Neural progenitor cell (in vitro differentiated cells): ENCODE measurements at regions not wholly inside any gene's neighbourhood (a gene's known extent, or its start where the extent isn't known, plus 50 kb on each side); places are given as distances from the start of the nearest gene placed in this dataset.

Experiments
- DNase-seq: peaks from one replicate; pipeline ENCODE4 v3.0.0-alpha.2; 2016; ENCODE audit warnings: low spot score
- H2AFZ ChIP-seq: fragments of 200-600 bp; sonication (generic); replicated peaks from 2 replicates; pipeline ENCODE4 v1.6.1; 2016; ENCODE audit warnings: antibody characterized with exemption
- H3F3A ChIP-seq: fragments of 200-600 bp; sonication (generic); 2 replicates; pipeline ENCODE4 v1.6.1; 2016; ENCODE audit warnings: antibody characterized with exemption, low read depth
- H3K27ac ChIP-seq: fragments of 200-600 bp; sonication (generic); 2 replicates; pipeline ENCODE4 v1.5.1; 2016; ENCODE audit warnings: mild to moderate bottlenecking
- H3K27me3 ChIP-seq: fragments of 200-600 bp; sonication (generic); 2 replicates; pipeline ENCODE4 v1.6.1; 2016; ENCODE audit warnings: mild to moderate bottlenecking, moderate library complexity
- H3K36me3 ChIP-seq: fragments of 200-600 bp; sonication (generic); 2 replicates; pipeline ENCODE4 v1.5.1; 2016
- H3K4me1 ChIP-seq: fragments of 200-600 bp; sonication (generic); 2 replicates; pipeline ENCODE4 v1.6.1; 2016; ENCODE audit warnings: mixed run types
- H3K4me2 ChIP-seq: fragments of 200-600 bp; sonication (generic); 2 replicates; pipeline ENCODE4 v1.6.1; 2016
- H3K4me3 ChIP-seq: fragments of 200-600 bp; sonication (generic); 2 replicates; pipeline ENCODE4 v1.5.1; 2016
- H3K79me2 ChIP-seq: fragments of 200-600 bp; sonication (generic); 2 replicates; pipeline ENCODE4 v1.6.1; 2016; ENCODE audit warnings: low read depth
- H3K9ac ChIP-seq: fragments of 200-600 bp; sonication (generic); 2 replicates; pipeline ENCODE4 v1.6.1; 2016
- H3K9me3 ChIP-seq: fragments of 200-600 bp; sonication (generic); 2 replicates; pipeline ENCODE4 v1.5.1; 2016; ENCODE audit warnings: low read depth
- H4K20me1 ChIP-seq: fragments of 200-600 bp; sonication (generic); 2 replicates; pipeline ENCODE4 v1.6.1; 2016; ENCODE audit warnings: low read depth
- H3K27ac Mint-ChIP-seq: 3 replicates; pipeline ENCODE4 v1.8.0; 2021; ENCODE audit warnings: mixed read lengths
- H3K27me3 Mint-ChIP-seq: 2 replicates; pipeline ENCODE4 v1.8.0; 2022; ENCODE audit warnings: low read depth, mild to moderate bottlenecking, inconsistent platforms, moderate library complexity, mixed read lengths; ENCODE audit not compliant: insufficient read depth
- H3K36me3 Mint-ChIP-seq: 3 replicates; pipeline ENCODE4 v1.8.0; 2021; ENCODE audit warnings: mixed read lengths
- H3K4me1 Mint-ChIP-seq: 3 replicates; pipeline ENCODE4 v1.8.0; 2021; ENCODE audit warnings: mixed read lengths
- H3K4me3 Mint-ChIP-seq: 3 replicates; pipeline ENCODE4 v1.8.0; 2021; ENCODE audit warnings: mild to moderate bottlenecking, moderate library complexity, mixed read lengths
- H3K9me3 Mint-ChIP-seq: 3 replicates; pipeline ENCODE4 v1.8.0; 2020; ENCODE audit warnings: mixed read lengths
- EZH2 ChIP-seq: fragments of 200-600 bp; sonication (generic); IDR thresholded peaks from 2 replicates; pipeline ENCODE4 v1.6.1; 2017; ENCODE audit warnings: antibody characterized with exemption, mild to moderate bottlenecking, moderate library complexity
- EZH2phosphoT487 ChIP-seq: fragments of 200-600 bp; sonication (generic); IDR thresholded peaks from 2 replicates; pipeline ENCODE4 v1.6.1; 2017; ENCODE audit warnings: antibody characterized with exemption
- TF ChIP-seq, protein P1 (sequence below): fragments of 200-600 bp; sonication (generic); IDR thresholded peaks from 2 replicates; pipeline ENCODE4 v1.5.1; 2017; ENCODE audit warnings: antibody characterized with exemption, mild to moderate bottlenecking

DNA sequence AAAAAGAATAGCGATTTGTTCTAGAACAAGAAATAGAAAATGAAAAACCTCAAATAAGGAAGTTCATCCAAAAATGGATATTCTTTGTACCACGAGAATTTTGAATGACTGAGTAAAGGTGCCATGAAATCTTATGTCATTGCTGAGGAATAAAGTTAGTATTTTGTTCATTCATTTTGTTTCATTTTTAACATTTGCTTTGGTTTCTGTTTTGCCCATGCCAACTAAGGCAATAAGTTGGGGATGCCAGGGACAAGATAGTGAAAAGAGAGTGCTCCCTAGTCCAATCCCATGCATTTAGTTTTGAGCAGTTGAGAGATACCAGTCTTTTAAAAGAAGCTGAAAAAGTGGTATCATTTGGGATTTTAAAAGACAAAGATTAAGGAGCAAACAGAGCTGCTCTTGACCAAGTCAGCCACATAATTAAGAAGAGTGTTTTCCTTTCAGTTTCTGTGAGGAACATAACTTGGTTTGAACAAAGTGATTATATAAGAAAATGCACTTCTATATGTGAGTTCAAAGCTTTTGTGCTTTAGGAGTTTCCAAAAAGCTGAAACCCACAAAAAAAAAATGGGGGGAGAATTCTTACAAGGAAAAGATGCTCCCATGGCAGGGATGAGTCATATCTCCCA, 201.4 kb downstream of the PLOD2 start:
- Histone ChIP-seq H3F3A (no peaks in the 10 kb centered on the region), H3K9me3 (no peaks in the 10 kb centered on the region), H4K20me1 (no peaks in the 10 kb centered on the region), H3K36me3 (no peaks in the 10 kb centered on the region), H3K27ac (no peak overlapping the region), H3K9ac (no peak overlapping the region), H2AFZ (no peak overlapping the region), H3K4me1 (no peaks in the 10 kb centered on the region), H3K4me2 (no peak overlapping the region), H3K27me3 (no peaks in the 10 kb centered on the region), H3K4me3 (no peak overlapping the region), H3K79me2 (no peaks in the 10 kb centered on the region)
- H3K36me3 Mint-ChIP-seq: no peaks in the 10 kb centered on the region
- no peaks in the 10 kb centered on the region for H3K27me3 Mint-ChIP-seq
- no peak for TF ChIP-seq EZH2phosphoT487
- TF ChIP-seq EZH2: no peak
- TF ChIP-seq, protein P1, sequence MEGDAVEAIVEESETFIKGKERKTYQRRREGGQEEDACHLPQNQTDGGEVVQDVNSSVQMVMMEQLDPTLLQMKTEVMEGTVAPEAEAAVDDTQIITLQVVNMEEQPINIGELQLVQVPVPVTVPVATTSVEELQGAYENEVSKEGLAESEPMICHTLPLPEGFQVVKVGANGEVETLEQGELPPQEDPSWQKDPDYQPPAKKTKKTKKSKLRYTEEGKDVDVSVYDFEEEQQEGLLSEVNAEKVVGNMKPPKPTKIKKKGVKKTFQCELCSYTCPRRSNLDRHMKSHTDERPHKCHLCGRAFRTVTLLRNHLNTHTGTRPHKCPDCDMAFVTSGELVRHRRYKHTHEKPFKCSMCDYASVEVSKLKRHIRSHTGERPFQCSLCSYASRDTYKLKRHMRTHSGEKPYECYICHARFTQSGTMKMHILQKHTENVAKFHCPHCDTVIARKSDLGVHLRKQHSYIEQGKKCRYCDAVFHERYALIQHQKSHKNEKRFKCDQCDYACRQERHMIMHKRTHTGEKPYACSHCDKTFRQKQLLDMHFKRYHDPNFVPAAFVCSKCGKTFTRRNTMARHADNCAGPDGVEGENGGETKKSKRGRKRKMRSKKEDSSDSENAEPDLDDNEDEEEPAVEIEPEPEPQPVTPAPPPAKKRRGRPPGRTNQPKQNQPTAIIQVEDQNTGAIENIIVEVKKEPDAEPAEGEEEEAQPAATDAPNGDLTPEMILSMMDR: no peak
- H3K4me1 Mint-ChIP-seq: no peaks in the 10 kb centered on the region
- DNase-seq: no peak
- H3K27ac Mint-ChIP-seq: no peak overlapping the region
- no peak overlapping the region for H3K4me3 Mint-ChIP-seq
- H3K9me3 Mint-ChIP-seq: no peaks in the 10 kb centered on the region

DNA sequence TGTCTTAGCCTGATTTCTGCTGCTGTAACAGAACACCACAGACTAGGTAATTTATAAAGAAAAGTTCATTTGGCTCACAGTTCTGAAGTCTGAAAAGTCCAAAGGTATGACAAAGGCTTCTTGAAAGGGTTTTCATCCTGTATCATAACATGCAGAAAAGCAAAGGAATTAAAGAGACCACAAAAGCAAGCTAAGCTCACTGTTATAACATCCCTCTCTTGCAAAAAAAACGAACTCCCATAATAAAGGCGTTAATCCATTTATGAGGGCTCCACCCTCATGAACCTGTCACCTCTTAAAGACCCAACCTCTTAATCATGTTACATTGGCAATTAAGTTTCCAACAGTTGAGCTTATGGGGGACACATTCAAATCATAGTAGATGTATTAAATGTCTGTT, 197.9 kb downstream of the PLOD2 start:
- Histone ChIP-seq H2AFZ (no peak overlapping the region), H3K4me3 (no peak overlapping the region), H3K27ac (no peak overlapping the region), H3K9me3 (no peaks in the 10 kb centered on the region), H3K79me2 (no peaks in the 10 kb centered on the region), H4K20me1 (no peaks in the 10 kb centered on the region), H3K4me2 (no peak overlapping the region), H3K27me3 (no peaks in the 10 kb centered on the region), H3K4me1 (no peaks in the 10 kb centered on the region), H3F3A (no peaks in the 10 kb centered on the region), H3K9ac (no peak overlapping the region), H3K36me3 (no peaks in the 10 kb centered on the region)
- Mint-ChIP-seq H3K36me3 (no peaks in the 10 kb centered on the region), H3K9me3 (no peaks in the 10 kb centered on the region), H3K4me3 (no peak overlapping the region), H3K27ac (no peak overlapping the region), H3K27me3 (no peaks in the 10 kb centered on the region), H3K4me1 (no peaks in the 10 kb centered on the region)
- TF ChIP-seq EZH2: no peak
- DNase-seq: no peak

DNA sequence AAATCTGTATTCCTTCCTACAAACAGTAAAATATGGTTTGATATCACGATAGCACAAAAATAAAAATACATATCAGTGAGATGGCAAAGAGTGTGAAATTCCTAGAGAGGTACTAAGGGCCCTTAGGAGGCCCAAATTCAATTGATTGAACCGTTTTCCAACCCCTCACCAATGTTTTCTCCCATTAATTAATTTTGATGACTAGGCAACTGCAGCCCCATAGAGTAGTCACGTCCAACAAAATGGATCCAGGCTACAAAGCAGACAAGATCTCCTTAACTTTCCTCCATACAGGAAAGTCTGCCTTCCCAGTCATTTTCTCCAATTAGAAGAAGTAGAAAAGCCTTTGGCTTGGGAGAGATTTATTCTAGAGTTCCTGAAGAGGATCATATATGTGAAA, 193.9 kb downstream of the PLOD2 start:
- no peak overlapping the region for H3K4me3 ChIP-seq
- no peak overlapping the region for H3K4me2 ChIP-seq
- Mint-ChIP-seq H3K27me3 (no peaks in the 10 kb centered on the region), H3K9me3 (no peaks in the 10 kb centered on the region), H3K27ac (no peak overlapping the region), H3K4me3 (no peak overlapping the region), H3K36me3 (no peaks in the 10 kb centered on the region), H3K4me1 (no peaks in the 10 kb centered on the region)
- H3K9me3 ChIP-seq: no peaks in the 10 kb centered on the region
- no peak for DNase-seq
- no peak overlapping the region for H2AFZ ChIP-seq
- H4K20me1 ChIP-seq: no peaks in the 10 kb centered on the region
- H3K27ac ChIP-seq: no peak overlapping the region
- TF ChIP-seq, protein P1: no peak
- no peak for TF ChIP-seq EZH2
- TF ChIP-seq EZH2phosphoT487: no peak
- H3K36me3 ChIP-seq: no peaks in the 10 kb centered on the region
- no peaks in the 10 kb centered on the region for H3K27me3 ChIP-seq
- H3F3A ChIP-seq: no peaks in the 10 kb centered on the region
- H3K4me1 ChIP-seq: no peaks in the 10 kb centered on the region
- H3K79me2 ChIP-seq: no peaks in the 10 kb centered on the region
- no peak overlapping the region for H3K9ac ChIP-seq

- Histone ChIP-seq H3K4me2 (no peak overlapping the region), H3K27ac (no peak overlapping the region), H4K20me1 (no peaks in the 10 kb centered on the region), H3K9me3 (no peaks in the 10 kb centered on the region), H3K36me3 (no peaks in the 10 kb centered on the region), H3K27me3 (no peaks in the 10 kb centered on the region), H2AFZ (no peak overlapping the region), H3K4me3 (no peak overlapping the region), H3K79me2 (no peaks in the 10 kb centered on the region), H3F3A (no peaks in the 10 kb centered on the region), H3K4me1 (no peaks in the 10 kb centered on the region), H3K9ac (no peak overlapping the region)
- no peaks in the 10 kb centered on the region for H3K4me1 Mint-ChIP-seq
- H3K27ac Mint-ChIP-seq: no peak overlapping the region
- TF ChIP-seq, protein P1: no peak
- TF ChIP-seq EZH2phosphoT487: no peak
- TF ChIP-seq EZH2: no peak
- no peak for DNase-seq
- H3K27me3 Mint-ChIP-seq: no peaks in the 10 kb centered on the region
- H3K36me3 Mint-ChIP-seq: no peaks in the 10 kb centered on the region
- no peaks in the 10 kb centered on the region for H3K9me3 Mint-ChIP-seq
- no peak overlapping the region for H3K4me3 Mint-ChIP-seq
Observed at GRCh38 chr3:145971186-145971585, 189.8 kb downstream of the PLOD2 start.
